HCT116 (cell line): ENCODE measurements at regions not wholly inside any gene's neighbourhood (a gene's known extent, or its start where the extent isn't known, plus 50 kb on each side); places are given as distances from the start of the nearest gene placed in this dataset.

ENCODE experiments used
- ATAC-seq: fragments of 200-7000 bp; cut with Tn5 transposase; 2 replicates; pipeline ENCODE4 v1.9.1; 2020; ENCODE audit warnings: mild to moderate bottlenecking, moderate library complexity
- BruUV-seq: library from RNA; stranded (reverse); fragments of 400-500 nt; replicated peaks from 2 replicates; lab custom pipeline; 2021; lab: Mats Ljungman, UMichigan
- CTCF ChIA-PET: fragments of 300-600 bp; sonication (Branson Sonifier 250); formaldehyde crosslinking; loops from one replicate; lab custom pipeline; 2021; ENCODE audit warnings: antibody characterized with exemption; lab: Charles Lee
- POLR2A ChIA-PET: fragments of 300-600, 350-600 bp; sonication (Branson Sonifier 250); formaldehyde crosslinking; loops from one replicate; lab custom pipeline; 2021; ENCODE audit warnings: antibody characterized with exemption; lab: Charles Lee
- RAD21 ChIA-PET, 2 experiments: fragments of 300-600 bp; sonication (Branson Sonifier 250); formaldehyde crosslinking; loops; one replicate each; lab custom pipeline; 2023; ENCODE audit warnings: low total read pairs in 2 of 2; ENCODE audit not compliant: uncharacterized antibody in 2 of 2, unreplicated experiment in 2 of 2, low non-redundant PET in 1 of 2; lab: Charles Lee
- DNase-seq: peaks from one replicate; pipeline ENCODE4 v3.0.0-alpha.2; 2010; ENCODE audit warnings: low read depth, low spot score
- H2AFZ ChIP-seq: fragments of 200-600 bp; shearing (Covaris generic), sonication (generic); 2 replicates; pipeline ENCODE4 v1.6.1; 2017; ENCODE audit warnings: low read depth, mixed run types, mixed read lengths, antibody characterized with exemption, low read length; ENCODE audit not compliant: poor library complexity, severe bottlenecking
- H3K27ac ChIP-seq: 2 replicates; pipeline ENCODE4 v1.5.1; 2012; ENCODE audit warnings: low read depth, low read length
- H3K27me3 ChIP-seq: fragments of 200-600 bp; sonication (generic); 2 replicates; pipeline ENCODE4 v1.6.1; 2016; ENCODE audit warnings: mixed run types, low read length, mixed read lengths; ENCODE audit not compliant: insufficient read depth
- H3K36me3 ChIP-seq, 2 experiments: fragments of 200-500 bp in 1 of 2; fragments of 200-600 bp in 1 of 2; sonication (Bioruptor generic) in 1 of 2; sonication (generic) in 1 of 2; 2 replicates each; pipeline versions ENCODE4 v1.5.1 to v1.6.1; 2014 to 2016; ENCODE audit warnings: low read length in 2 of 2, inconsistent platforms in 1 of 2, mixed read lengths in 1 of 2, mixed run types in 1 of 2; ENCODE audit not compliant: insufficient read depth in 2 of 2, control insufficient read depth in 1 of 2
- H3K4me1 ChIP-seq, 2 experiments: fragments of 200-600 bp in 1 of 2; sonication (generic) in 1 of 2; 2 replicates each; pipeline versions ENCODE4 v1.5.1 to v1.6.1; 2012 to 2017; ENCODE audit warnings: low read length in 2 of 2, inconsistent platforms in 1 of 2, mild to moderate bottlenecking in 1 of 2, mixed read lengths in 1 of 2, mixed run types in 1 of 2, moderate library complexity in 1 of 2; ENCODE audit not compliant: insufficient read depth in 2 of 2, control insufficient read depth in 1 of 2
- H3K4me2 ChIP-seq: fragments of 200-600 bp; sonication (generic); 2 replicates; pipeline ENCODE4 v1.6.1; 2017; ENCODE audit warnings: mixed run types, low read length, mixed read lengths
- H3K4me3 ChIP-seq, 2 experiments: fragments of 200-600 bp in 1 of 2; sonication (generic) in 1 of 2; replicated peaks in 1 of 2; 2 replicates each; pipeline ENCODE4 v1.5.1; 2011 to 2016; ENCODE audit warnings: low read length in 2 of 2, control low read depth in 1 of 2, low read depth in 1 of 2, mild to moderate bottlenecking in 1 of 2, mixed read lengths in 1 of 2, mixed run types in 1 of 2
- H3K79me2 ChIP-seq: fragments of 200-600 bp; sonication (generic); 2 replicates; pipeline ENCODE4 v1.6.1; 2017; ENCODE audit warnings: mild to moderate bottlenecking, mixed run types, low read length, moderate library complexity, mixed read lengths; ENCODE audit not compliant: insufficient read depth
- H3K9ac ChIP-seq: fragments of 200-600 bp; sonication (generic); 2 replicates; pipeline ENCODE4 v1.6.1; 2016; ENCODE audit warnings: low read length, mixed read lengths
- H3K9me2 ChIP-seq: fragments of 200-600 bp; sonication (generic), shearing (Covaris generic); 2 replicates; pipeline ENCODE4 v1.6.1; 2017; ENCODE audit warnings: mixed run types, mild to moderate bottlenecking, moderate library complexity; ENCODE audit not compliant: insufficient read depth
- H3K9me3 ChIP-seq, 2 experiments: fragments of 200-500 bp in 1 of 2; fragments of 200-600 bp in 1 of 2; sonication (Bioruptor generic) in 1 of 2; sonication (generic) in 1 of 2; 2 replicates each; pipeline ENCODE4 v1.6.1; 2014 to 2017; ENCODE audit warnings: low read length in 2 of 2, mixed read lengths in 2 of 2, inconsistent platforms in 1 of 2, low read depth in 1 of 2, mild to moderate bottlenecking in 1 of 2, mixed run types in 1 of 2, moderate library complexity in 1 of 2; ENCODE audit not compliant: control insufficient read depth in 1 of 2, insufficient read depth in 1 of 2
- H4K20me1 ChIP-seq: fragments of 200-600 bp; sonication (generic), shearing (Covaris generic); 2 replicates; pipeline ENCODE4 v1.6.1; 2017; ENCODE audit warnings: mixed run types, mild to moderate bottlenecking, moderate library complexity; ENCODE audit not compliant: insufficient read depth
- ATF3 ChIP-seq: IDR thresholded peaks from 2 replicates; pipeline ENCODE4 v1.6.1; 2012
- CEBPB ChIP-seq: IDR thresholded peaks from 2 replicates; pipeline ENCODE4 v1.6.1; 2012; ENCODE audit warnings: low read depth
- CTCF ChIP-seq, 3 experiments: fragments of 200-600 bp in 1 of 3; sonication (generic) in 1 of 3; IDR thresholded peaks in 2 of 3; conservative IDR thresholded peaks in 1 of 3; 2 replicates each; pipeline ENCODE4 v1.5.1; 2012 to 2017; ENCODE audit warnings: low read depth in 2 of 3, low read length in 2 of 3, antibody characterized with exemption in 1 of 3, borderline replicate concordance in 1 of 3, control low read depth in 1 of 3, mild to moderate bottlenecking in 1 of 3, mixed read lengths in 1 of 3, mixed run types in 1 of 3, moderate library complexity in 1 of 3; ENCODE audit not compliant: insufficient read depth in 1 of 3
- EGR1 ChIP-seq: IDR thresholded peaks from 2 replicates; pipeline ENCODE4 v1.6.1; 2012; ENCODE audit warnings: low read depth
- ELF1 ChIP-seq: IDR thresholded peaks from 2 replicates; pipeline ENCODE4 v1.6.1; 2012; ENCODE audit warnings: low read depth, borderline replicate concordance
- FOSL1 ChIP-seq: IDR thresholded peaks from 2 replicates; pipeline ENCODE4 v1.6.1; 2012; ENCODE audit warnings: low read depth
- MAX ChIP-seq: IDR thresholded peaks from 2 replicates; pipeline ENCODE4 v1.6.1; 2012
- POLR2A ChIP-seq: IDR thresholded peaks from 2 replicates; pipeline ENCODE4 v1.7.0; 2011; ENCODE audit warnings: borderline replicate concordance; ENCODE audit not compliant: insufficient read depth, insufficient read length; ENCODE audit errors: extremely low read depth
- POLR2AphosphoS5 ChIP-seq: IDR thresholded peaks from 2 replicates; pipeline ENCODE4 v1.6.1; 2011; ENCODE audit warnings: mild to moderate bottlenecking, low read depth, low read length, moderate library complexity
- RAD21 ChIP-seq: IDR thresholded peaks from 2 replicates; pipeline ENCODE4 v1.6.1; 2012; ENCODE audit warnings: low read depth, mild to moderate bottlenecking
- REST ChIP-seq: IDR thresholded peaks from 2 replicates; pipeline ENCODE4 v1.6.1; 2012; ENCODE audit warnings: low read depth
- SP1 ChIP-seq: IDR thresholded peaks from 2 replicates; pipeline ENCODE4 v1.6.1; 2012; ENCODE audit warnings: low read depth
- SRF ChIP-seq: IDR thresholded peaks from 2 replicates; pipeline ENCODE4 v1.6.1; 2012; ENCODE audit warnings: low read depth
- YY1 ChIP-seq: IDR thresholded peaks from 2 replicates; pipeline ENCODE4 v1.6.1; 2011; ENCODE audit warnings: low read length, low read depth, moderate library complexity, mild to moderate bottlenecking; ENCODE audit not compliant: insufficient replicate concordance; ENCODE audit errors: extremely low read depth
- ZFX ChIP-seq: fragments of 450-650 bp; IDR thresholded peaks from 2 replicates; pipeline ENCODE4 v1.6.1; 2017
- intact Hi-C: fragments of 100-400 bp; cut with micrococcal nuclease; formaldehyde crosslinking; loops from 2 replicates; pipeline ENCODE4 v1.10.0; 2022

GRCh38 chr6:62891065-62891647 lies 320.1 kb upstream of the FKBP1C start:
- no TSS peak for BruUV-seq
- no peak overlapping the region for H2AFZ ChIP-seq
- no peaks in the 10 kb centered on the region for H3K27me3 ChIP-seq
- intact Hi-C loops: no loop called here
- ATAC-seq (no peak), DNase-seq (no peak)
- H3K79me2 ChIP-seq: no peaks in the 10 kb centered on the region
- no peaks in the 10 kb centered on the region for H3K36me3 ChIP-seq
- no peak overlapping the region for H3K27ac ChIP-seq
- H3K4me3 ChIP-seq: no peak overlapping the region
- no peak for TF ChIP-seq SP1
- no peak for TF ChIP-seq POLR2AphosphoS5
- no peak for TF ChIP-seq ATF3
- no peak for TF ChIP-seq POLR2A
- peak in 1 of 3 experiments; percentile 49; a peak in 2 of 6 replicates for TF ChIP-seq CTCF (IDR thresholded peaks at IDR 0.05 in 2 of 3, conservative IDR thresholded peaks at IDR 0.05 in 1 of 3; ENCODE audit: borderline replicate concordance in 1 of 3, insufficient read depth in 1 of 3, low read depth in 2 of 3, low read length in 2 of 3)
- no peak for TF ChIP-seq EGR1
- peak; percentile 14; the same call in 1 of the 2 replicates for TF ChIP-seq RAD21
- TF ChIP-seq FOSL1: no peak
- no peak for TF ChIP-seq CEBPB
- no peak for TF ChIP-seq YY1
- TF ChIP-seq SRF: no peak
- no peak for TF ChIP-seq ELF1
- no peak for TF ChIP-seq REST
- no peak for TF ChIP-seq MAX
- no peak for TF ChIP-seq ZFX
- no peaks in the 10 kb centered on the region for H4K20me1 ChIP-seq
- ChIA-PET CTCF (interaction anchor here (1.3 kb wide), 1 partner anchor 8 kb away, joined by 4 read pairs; no protein-coding TSS in a partner anchor), RAD21 (no interaction called here), POLR2A (no interaction called here)
- no peaks in the 10 kb centered on the region; a peak in 1 of 4 replicates for H3K9me3 ChIP-seq
- no peak overlapping the region for H3K4me2 ChIP-seq
- H3K9me2 ChIP-seq: no peaks in the 10 kb centered on the region
- no peaks in the 10 kb centered on the region for H3K4me1 ChIP-seq
- H3K9ac ChIP-seq: no peak overlapping the region
